ENCODE measurements at regions not wholly inside any gene's neighbourhood (a gene's known extent, or its start where the extent isn't known, plus 50 kb on each side); places are given as distances from the start of the nearest gene placed in this dataset.

GRCh38 chr12:85672436-85672835 is 163.8 kb downstream of the RASSF9 start:
- no peaks in the 10 kb centered on the region for H4K20me1 ChIP-seq (ENCODE audit: insufficient read depth, low read length, poor library complexity, severe bottlenecking)
- H3K9ac ChIP-seq (ENCODE audit: low read depth, low read length, poor library complexity, severe bottlenecking): no peak overlapping the region
- H3K27me3 ChIP-seq (ENCODE audit: insufficient read depth, low read length, poor library complexity, severe bottlenecking): no peaks in the 10 kb centered on the region
- H3K9me3 ChIP-seq (ENCODE audit: insufficient read depth, low read depth, low read length): no peaks in the 10 kb centered on the region
- H3K36me3 ChIP-seq (ENCODE audit: insufficient read depth, low read length): no peaks in the 10 kb centered on the region
- H3K9me2 ChIP-seq (replicated peaks; ENCODE audit: low read depth, low read length): no peaks in the 10 kb centered on the region
- no peak overlapping the region for H3K4me2 ChIP-seq (ENCODE audit: low read depth, low read length, poor library complexity, severe bottlenecking)
- no peaks in the 10 kb centered on the region for H3F3A ChIP-seq (ENCODE audit: low read depth)
- TF ChIP-seq CTCF (conservative IDR thresholded peaks at IDR 0.05; ENCODE audit: low read length): no peak
- TF ChIP-seq EZH2phosphoT487 (IDR thresholded peaks at IDR 0.05; ENCODE audit: borderline replicate concordance): no peak
- H3K4me1 ChIP-seq (ENCODE audit: insufficient read depth, low read length, poor library complexity, severe bottlenecking): no peaks in the 10 kb centered on the region
- H3K79me2 ChIP-seq (ENCODE audit: insufficient read depth, low read length): no peaks in the 10 kb centered on the region
- no peak overlapping the region for H2AFZ ChIP-seq (ENCODE audit: low read length)
- no peak overlapping the region for H3K4me3 ChIP-seq (ENCODE audit: low read length, poor library complexity, severe bottlenecking)

GRCh38 chr12:85673921-85674420 is 162.2 kb downstream of the RASSF9 start:
- no peaks in the 10 kb centered on the region for H3K9me2 ChIP-seq (replicated peaks; ENCODE audit: low read depth, low read length)
- H2AFZ ChIP-seq (ENCODE audit: low read length): no peak overlapping the region
- no peak overlapping the region for H3K4me3 ChIP-seq (ENCODE audit: low read length, poor library complexity, severe bottlenecking)
- no peak for TF ChIP-seq CTCF (conservative IDR thresholded peaks at IDR 0.05; ENCODE audit: low read length)
- TF ChIP-seq EZH2phosphoT487 (IDR thresholded peaks at IDR 0.05; ENCODE audit: borderline replicate concordance): no peak
- no peaks in the 10 kb centered on the region for H3K36me3 ChIP-seq (ENCODE audit: insufficient read depth, low read length)
- no peak overlapping the region for H3K4me2 ChIP-seq (ENCODE audit: low read depth, low read length, poor library complexity, severe bottlenecking)
- H3K9me3 ChIP-seq (ENCODE audit: insufficient read depth, low read depth, low read length): no peaks in the 10 kb centered on the region
- no peaks in the 10 kb centered on the region for H3K4me1 ChIP-seq (ENCODE audit: insufficient read depth, low read length, poor library complexity, severe bottlenecking)
- no peaks in the 10 kb centered on the region for H3K79me2 ChIP-seq (ENCODE audit: insufficient read depth, low read length)
- no peaks in the 10 kb centered on the region for H4K20me1 ChIP-seq (ENCODE audit: insufficient read depth, low read length, poor library complexity, severe bottlenecking)
- H3K27me3 ChIP-seq (ENCODE audit: insufficient read depth, low read length, poor library complexity, severe bottlenecking): no peaks in the 10 kb centered on the region
- no peak overlapping the region for H3K9ac ChIP-seq (ENCODE audit: low read depth, low read length, poor library complexity, severe bottlenecking)
- no peaks in the 10 kb centered on the region for H3F3A ChIP-seq (ENCODE audit: low read depth)

GRCh38 chr12:85676816-85677749 is 159.1 kb downstream of the RASSF9 start:
- Histone ChIP-seq H3K36me3 (ENCODE audit: insufficient read depth, low read length) (no peaks in the 10 kb centered on the region), H3K27me3 (ENCODE audit: insufficient read depth, low read length, poor library complexity, severe bottlenecking) (no peaks in the 10 kb centered on the region), H2AFZ (ENCODE audit: low read length) (peak overlapping the region; percentile 65; the same call in 1 of the 2 replicates), H3K9me2 (replicated peaks; ENCODE audit: low read depth, low read length) (no peaks in the 10 kb centered on the region), H3K9me3 (ENCODE audit: insufficient read depth, low read depth, low read length) (peaks cover 14% of the 10 kb centered on the region; the same call in 1 of the 2 replicates), H3K9ac (ENCODE audit: low read depth, low read length, poor library complexity, severe bottlenecking) (no peak overlapping the region), H3K4me3 (ENCODE audit: low read length, poor library complexity, severe bottlenecking) (no peak overlapping the region), H3K79me2 (ENCODE audit: insufficient read depth, low read length) (no peaks in the 10 kb centered on the region), H4K20me1 (ENCODE audit: insufficient read depth, low read length, poor library complexity, severe bottlenecking) (no peaks in the 10 kb centered on the region), H3F3A (ENCODE audit: low read depth) (no peaks in the 10 kb centered on the region), H3K4me2 (ENCODE audit: low read depth, low read length, poor library complexity, severe bottlenecking) (no peak overlapping the region), H3K4me1 (ENCODE audit: insufficient read depth, low read length, poor library complexity, severe bottlenecking) (no peaks in the 10 kb centered on the region)
- TF ChIP-seq EZH2phosphoT487 (IDR thresholded peaks at IDR 0.05; ENCODE audit: borderline replicate concordance) (no peak), CTCF (conservative IDR thresholded peaks at IDR 0.05; ENCODE audit: low read length) (no peak)

All from Loucy (cell line).